HFFc6 (cell line): ENCODE measurements at regions not wholly inside any gene's neighbourhood (a gene's known extent, or its start where the extent isn't known, plus 50 kb on each side); places are given as distances from the start of the nearest gene placed in this dataset.
"Not testable (repeated sequence)": the region's sequence is repeated elsewhere in the genome, so short reads cannot be mapped to it uniquely, and the experiment has no call there.

Experiments
- DNase-seq: peaks from one replicate; pipeline ENCODE4 v3.0.0-alpha.2; 2018
- H3K27ac Mint-ChIP-seq: 2 replicates; pipeline ENCODE4 v1.8.0; 2020; ENCODE audit warnings: mild to moderate bottlenecking, mixed read lengths
- H3K27me3 Mint-ChIP-seq: 2 replicates; pipeline ENCODE4 v1.8.0; 2021; ENCODE audit warnings: mild to moderate bottlenecking, moderate library complexity, mixed read lengths; ENCODE audit not compliant: insufficient read depth
- H3K36me3 Mint-ChIP-seq: 2 replicates; pipeline ENCODE4 v1.8.0; 2021; ENCODE audit warnings: low read depth, mixed read lengths
- H3K4me1 Mint-ChIP-seq: 2 replicates; pipeline ENCODE4 v1.8.0; 2020; ENCODE audit warnings: low read depth, mixed read lengths
- H3K4me3 Mint-ChIP-seq: 2 replicates; pipeline ENCODE4 v1.8.0; 2020; ENCODE audit warnings: mild to moderate bottlenecking, moderate library complexity, mixed read lengths
- H3K9me3 Mint-ChIP-seq: 2 replicates; pipeline ENCODE4 v1.8.0; 2020; ENCODE audit warnings: mild to moderate bottlenecking, mixed read lengths
- TF ChIP-seq, protein P1 (sequence below): fragments of 200-600 bp; sonication (generic); IDR thresholded peaks from 2 replicates; pipeline ENCODE4 v1.5.0; 2021; ENCODE audit warnings: antibody characterized with exemption, mild to moderate bottlenecking

DNA sequence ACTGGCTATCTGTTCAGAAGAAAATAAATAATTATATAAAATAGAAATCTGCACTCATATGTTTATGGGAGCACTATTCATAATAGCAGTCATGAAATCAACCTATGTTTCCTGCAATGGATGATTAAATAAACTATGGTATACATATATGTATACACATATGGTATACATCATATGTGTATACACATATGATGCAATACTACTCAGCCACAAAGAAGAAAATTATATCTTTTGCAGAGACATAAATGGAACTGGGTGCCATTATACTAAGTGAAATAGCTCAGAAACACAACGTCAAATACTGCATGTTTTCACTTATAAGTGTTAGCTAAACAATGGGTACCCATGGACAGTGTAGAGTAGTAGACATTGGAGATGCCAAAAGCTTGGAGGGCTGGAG lies 381.2 kb upstream of the LRFN5 start:
- H3K9me3 Mint-ChIP-seq: peaks cover 10% of the 10 kb centered on the region
- no peak overlapping the region for H3K27ac Mint-ChIP-seq
- TF ChIP-seq, protein P1, sequence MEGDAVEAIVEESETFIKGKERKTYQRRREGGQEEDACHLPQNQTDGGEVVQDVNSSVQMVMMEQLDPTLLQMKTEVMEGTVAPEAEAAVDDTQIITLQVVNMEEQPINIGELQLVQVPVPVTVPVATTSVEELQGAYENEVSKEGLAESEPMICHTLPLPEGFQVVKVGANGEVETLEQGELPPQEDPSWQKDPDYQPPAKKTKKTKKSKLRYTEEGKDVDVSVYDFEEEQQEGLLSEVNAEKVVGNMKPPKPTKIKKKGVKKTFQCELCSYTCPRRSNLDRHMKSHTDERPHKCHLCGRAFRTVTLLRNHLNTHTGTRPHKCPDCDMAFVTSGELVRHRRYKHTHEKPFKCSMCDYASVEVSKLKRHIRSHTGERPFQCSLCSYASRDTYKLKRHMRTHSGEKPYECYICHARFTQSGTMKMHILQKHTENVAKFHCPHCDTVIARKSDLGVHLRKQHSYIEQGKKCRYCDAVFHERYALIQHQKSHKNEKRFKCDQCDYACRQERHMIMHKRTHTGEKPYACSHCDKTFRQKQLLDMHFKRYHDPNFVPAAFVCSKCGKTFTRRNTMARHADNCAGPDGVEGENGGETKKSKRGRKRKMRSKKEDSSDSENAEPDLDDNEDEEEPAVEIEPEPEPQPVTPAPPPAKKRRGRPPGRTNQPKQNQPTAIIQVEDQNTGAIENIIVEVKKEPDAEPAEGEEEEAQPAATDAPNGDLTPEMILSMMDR: no peak
- no peaks in the 10 kb centered on the region for H3K4me1 Mint-ChIP-seq
- no peak overlapping the region for H3K4me3 Mint-ChIP-seq
- no peak for DNase-seq
- no peaks in the 10 kb centered on the region for H3K36me3 Mint-ChIP-seq
- no peaks in the 10 kb centered on the region for H3K27me3 Mint-ChIP-seq

DNA sequence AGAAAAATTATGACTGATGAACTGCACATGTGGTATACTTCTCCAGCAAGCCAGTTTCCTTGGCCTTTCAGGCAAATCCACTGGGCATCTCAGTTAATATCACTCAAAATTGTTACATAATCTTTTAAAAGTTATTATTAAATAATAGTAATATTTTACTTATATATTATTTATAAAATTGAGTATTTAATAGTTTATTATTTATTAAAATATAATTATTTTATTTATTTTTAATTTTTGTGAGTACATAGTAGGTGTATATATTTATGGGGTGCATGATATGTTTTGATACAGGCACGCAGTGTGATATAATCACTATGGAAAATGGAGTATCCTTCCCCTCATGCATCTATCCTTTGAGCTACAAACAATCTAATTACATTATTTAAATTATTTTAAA lies 384.1 kb upstream of the LRFN5 start:
- TF ChIP-seq, protein P1: no peak
- no peak overlapping the region for H3K4me3 Mint-ChIP-seq
- peaks cover 20% of the 10 kb centered on the region for H3K9me3 Mint-ChIP-seq
- no peaks in the 10 kb centered on the region for H3K27me3 Mint-ChIP-seq
- H3K4me1 Mint-ChIP-seq: no peaks in the 10 kb centered on the region
- H3K27ac Mint-ChIP-seq: no peak overlapping the region
- no peak for DNase-seq
- H3K36me3 Mint-ChIP-seq: peaks cover 4% of the 10 kb centered on the region; the same call in 1 of the 2 replicates

DNA sequence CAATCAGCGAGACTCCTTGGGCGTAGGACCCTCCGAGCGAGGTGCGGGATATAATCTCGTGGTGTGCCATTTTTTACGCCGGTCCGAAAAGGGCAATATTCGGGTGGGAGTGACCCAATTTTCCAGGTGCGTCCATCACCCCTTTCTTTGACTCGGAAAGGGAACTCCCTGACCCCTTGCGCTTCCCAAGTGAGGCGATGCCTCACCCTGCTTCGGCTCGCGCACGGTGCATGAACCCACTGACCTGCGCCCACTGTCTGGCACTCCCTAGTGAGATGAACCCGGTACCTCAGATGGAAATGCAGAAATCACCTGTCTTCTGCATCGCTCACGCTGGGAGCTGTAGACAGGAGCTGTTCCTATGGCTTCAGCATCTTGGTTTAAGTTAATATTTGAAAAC lies 391.7 kb upstream of the LRFN5 start:
- not testable (repeated sequence) for H3K27ac Mint-ChIP-seq, H3K4me3 Mint-ChIP-seq, H3K36me3 Mint-ChIP-seq, DNase-seq, H3K27me3 Mint-ChIP-seq, H3K4me1 Mint-ChIP-seq
- peaks cover 30% of the 10 kb centered on the region for H3K9me3 Mint-ChIP-seq

DNA sequence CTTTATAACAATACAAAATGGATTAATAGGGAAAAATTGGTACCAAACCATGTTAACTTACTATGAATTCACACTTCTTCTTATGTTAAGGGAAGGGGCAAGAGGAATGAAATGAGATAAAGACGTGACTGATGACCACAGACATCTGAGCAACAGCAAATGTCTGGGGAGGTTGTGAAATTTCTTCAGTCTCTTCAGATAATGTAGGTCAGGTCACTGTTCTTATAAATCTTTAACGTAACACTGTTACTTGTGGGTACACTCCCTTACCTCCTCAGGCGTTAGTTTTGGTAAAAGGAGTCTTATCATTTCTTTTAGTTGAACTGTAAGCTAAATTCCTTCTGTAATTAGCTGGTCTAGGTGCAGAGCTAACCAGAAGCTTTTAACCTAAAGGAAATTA lies 405.0 kb upstream of the LRFN5 start:
- Mint-ChIP-seq H3K9me3 (peaks cover 15% of the 10 kb centered on the region), H3K27ac (no peak overlapping the region), H3K4me1 (no peaks in the 10 kb centered on the region), H3K4me3 (no peak overlapping the region), H3K27me3 (no peaks in the 10 kb centered on the region), H3K36me3 (no peaks in the 10 kb centered on the region)
- TF ChIP-seq, protein P1: no peak
- no peak for DNase-seq

DNA sequence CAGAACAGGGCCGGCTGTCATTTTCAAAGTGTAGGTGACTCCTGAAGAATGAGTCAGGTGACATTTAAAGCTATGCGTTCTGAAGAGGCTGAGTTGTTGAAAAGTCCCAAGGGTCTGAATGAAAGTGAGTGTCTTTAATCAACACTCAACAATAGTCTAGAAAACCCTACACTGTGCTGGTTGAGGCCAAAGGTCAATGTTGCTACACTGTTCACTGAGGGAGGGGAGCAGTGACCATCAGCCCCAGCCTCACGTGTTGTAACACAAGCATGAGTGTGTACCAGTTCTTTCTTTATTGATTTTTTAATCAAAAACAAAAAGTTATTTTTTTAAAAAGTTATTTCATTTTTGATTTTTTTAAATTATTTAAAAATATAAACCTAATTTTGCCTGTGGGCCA lies 418.8 kb upstream of the LRFN5 start:
- H3K27ac Mint-ChIP-seq: no peak overlapping the region
- H3K36me3 Mint-ChIP-seq: peaks cover 2% of the 10 kb centered on the region; the same call in 1 of the 2 replicates
- no peaks in the 10 kb centered on the region for H3K4me1 Mint-ChIP-seq
- no peaks in the 10 kb centered on the region; the same call in 1 of the 2 replicates for H3K27me3 Mint-ChIP-seq
- no peak for DNase-seq
- peaks cover 71% of the 10 kb centered on the region for H3K9me3 Mint-ChIP-seq
- H3K4me3 Mint-ChIP-seq: no peak overlapping the region
- TF ChIP-seq, protein P1: no peak

DNA sequence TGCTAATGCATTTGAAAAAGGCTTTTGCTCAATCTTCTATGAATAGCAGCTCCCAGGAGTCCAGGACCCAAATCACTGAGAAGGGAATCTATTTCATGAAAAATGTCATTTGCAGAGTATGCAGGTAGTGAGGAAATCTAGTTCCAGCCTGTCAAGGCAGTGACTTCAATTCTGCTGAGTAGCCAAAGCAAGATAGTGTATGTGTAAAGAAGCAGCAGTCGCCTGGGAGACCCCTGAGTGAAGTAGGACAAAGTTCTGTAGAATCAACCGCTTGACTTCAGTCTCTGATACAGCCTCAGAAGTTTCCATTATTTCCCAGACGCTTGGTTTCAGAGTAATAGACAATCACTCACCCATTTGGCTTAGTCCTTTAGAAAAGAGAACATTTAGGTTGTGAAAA lies 435.6 kb upstream of the LRFN5 start:
- Mint-ChIP-seq H3K36me3 (peaks cover 4% of the 10 kb centered on the region; the same call in 1 of the 2 replicates), H3K4me3 (no peak overlapping the region), H3K9me3 (peaks cover 42% of the 10 kb centered on the region), H3K4me1 (no peaks in the 10 kb centered on the region), H3K27me3 (no peaks in the 10 kb centered on the region; the same call in 1 of the 2 replicates), H3K27ac (no peak overlapping the region)
- DNase-seq: no peak
- TF ChIP-seq, protein P1: no peak
